ENCODE measurements at regions not wholly inside any gene's neighbourhood (a gene's known extent, or its start where the extent isn't known, plus 50 kb on each side); places are given as distances from the start of the nearest gene placed in this dataset.

- peak; percentile 17 to 21 for DNase-seq (ENCODE audit: low read depth in 2 of 2)
Measured at GRCh38 chr13:107475753-107476453, 739.4 kb downstream of the LIG4 start.

GRCh38 chr13:107473253-107473652 lies 742.1 kb downstream of the LIG4 start:
- DNase-seq (ENCODE audit: low read depth in 2 of 2): no peak

- DNase-seq (ENCODE audit: low read depth in 2 of 2): no peak
Measured at GRCh38 chr13:107466326-107467099, 748.8 kb downstream of the LIG4 start.

- DNase-seq (ENCODE audit: low read depth in 2 of 2): no peak
Measured at GRCh38 chr13:107462501-107462900, 752.8 kb downstream of the LIG4 start.

GRCh38 chr13:107461751-107462150 lies 753.6 kb downstream of the LIG4 start:
- DNase-seq (ENCODE audit: low read depth in 2 of 2): no peak

GRCh38 chr13:107459430-107459829 lies 755.9 kb downstream of the LIG4 start:
- no peak for DNase-seq (ENCODE audit: low read depth in 2 of 2)

- no peak for DNase-seq (ENCODE audit: low read depth in 2 of 2)
Measured at GRCh38 chr13:107458269-107458668, 757.1 kb downstream of the LIG4 start.

GRCh38 chr13:107457686-107458085 lies 757.6 kb downstream of the LIG4 start:
- DNase-seq (ENCODE audit: low read depth in 2 of 2): no peak

- no peak for DNase-seq (ENCODE audit: low read depth in 2 of 2)
Measured at GRCh38 chr13:107456431-107456830, 758.9 kb downstream of the LIG4 start.

- no peak for DNase-seq (ENCODE audit: low read depth in 2 of 2)
Measured at GRCh38 chr13:107452833-107453232, 762.5 kb downstream of the LIG4 start.

- DNase-seq (ENCODE audit: low read depth in 2 of 2): peak; percentile 50 to 51
Measured at GRCh38 chr13:107450931-107451330, 764.4 kb downstream of the LIG4 start.

GRCh38 chr13:107450431-107450830 lies 764.9 kb downstream of the LIG4 start:
- DNase-seq (ENCODE audit: low read depth in 2 of 2): no peak

- no peak for DNase-seq (ENCODE audit: low read depth in 2 of 2)
Measured at GRCh38 chr13:107447591-107447990, 767.7 kb downstream of the LIG4 start.

- no peak for DNase-seq (ENCODE audit: low read depth in 2 of 2)
Measured at GRCh38 chr13:107441279-107441678, 774.1 kb downstream of the LIG4 start.

- no peak for DNase-seq (ENCODE audit: low read depth in 2 of 2)
Measured at GRCh38 chr13:107438251-107438650, 777.1 kb downstream of the LIG4 start.

- no peak for DNase-seq (ENCODE audit: low read depth in 2 of 2)
Measured at GRCh38 chr13:107434347-107434746, 781.0 kb downstream of the LIG4 start.

GRCh38 chr13:107427536-107427935 lies 787.8 kb downstream of the LIG4 start:
- no peak for DNase-seq (ENCODE audit: low read depth in 2 of 2)

- DNase-seq (ENCODE audit: low read depth in 2 of 2): no peak
Measured at GRCh38 chr13:107422421-107422820, 792.9 kb downstream of the LIG4 start.

- DNase-seq (ENCODE audit: low read depth in 2 of 2): no peak
Measured at GRCh38 chr13:107421951-107422350, 793.4 kb downstream of the LIG4 start.

GRCh38 chr13:107421028-107421427 lies 794.3 kb downstream of the LIG4 start:
- DNase-seq (ENCODE audit: low read depth in 2 of 2): no peak

- DNase-seq (ENCODE audit: low read depth in 2 of 2): no peak
Measured at GRCh38 chr13:107413005-107413404, 802.3 kb downstream of the LIG4 start.

GRCh38 chr13:107407074-107407473 lies 808.3 kb downstream of the LIG4 start:
- DNase-seq (ENCODE audit: low read depth in 2 of 2): no peak

- DNase-seq (ENCODE audit: low read depth in 2 of 2): no peak
Measured at GRCh38 chr13:107395927-107396662, 819.2 kb downstream of the LIG4 start.

Measured in fibroblast of skin of left quadriceps (primary cell).